T-cell (primary cell): ENCODE measurements at regions not wholly inside any gene's neighbourhood (a gene's known extent, or its start where the extent isn't known, plus 50 kb on each side); places are given as distances from the start of the nearest gene placed in this dataset.

Source experiments
- ATAC-seq, 4 experiments: fragments of 200-7000 bp in 3 of 4; fragments of 150-1000 bp in 1 of 4; cut with Tn5 transposase; replicated peaks in 1 of 4; 1 replicate in 3 of 4; 2 replicates in 1 of 4; pipeline ENCODE4 v1.10.0; 2021; ENCODE audit warnings: moderate library complexity in 3 of 4, mild to moderate bottlenecking in 2 of 4, moderate number of reproducible peaks in 1 of 4
- CTCF ChIA-PET, 2 donors: fragments of 300-600 bp; sonication (Branson Sonifier 250); formaldehyde crosslinking; loops; one replicate each; lab custom pipeline; 2022; ENCODE audit warnings: antibody characterized with exemption in 2 of 2; lab: Charles Lee
- POLR2A ChIA-PET, 2 donors: fragments of 300-600 bp; sonication (Branson Sonifier 250); formaldehyde crosslinking; loops; one replicate each; lab custom pipeline; 2022; ENCODE audit warnings: antibody characterized with exemption in 2 of 2; lab: Charles Lee
- DNase-seq, 35 experiments: peaks; one replicate each; pipeline versions ENCODE4 v3.0.0 to v3.0.0-alpha.2; 2013 to 2023
- H3K27ac ChIP-seq: one replicate; pipeline ENCODE4 v1.5.1; 2013; ENCODE audit warnings: low read length
- H3K27me3 ChIP-seq, 2 experiments: replicated peaks in 1 of 2; 1 replicate in 1 of 2; 2 replicates in 1 of 2; pipeline versions ENCODE4 v1.6.1 to v1.7.0; 2013; ENCODE audit warnings: low read length in 1 of 2, mixed read lengths in 1 of 2; ENCODE audit not compliant: control insufficient read depth in 2 of 2, insufficient read depth in 2 of 2; ENCODE audit errors: extremely low read depth in 1 of 2
- H3K36me3 ChIP-seq, 2 donors: 1 replicate in 1 of 2; 2 replicates in 1 of 2; pipeline versions ENCODE4 v1.6.1 to v1.7.0; 2013; ENCODE audit warnings: low read length in 1 of 2; ENCODE audit not compliant: control insufficient read depth in 2 of 2, insufficient read depth in 1 of 2; ENCODE audit errors: extremely low read depth in 1 of 2
- H3K4me1 ChIP-seq, 2 experiments: 1 replicate in 1 of 2; 2 replicates in 1 of 2; pipeline versions ENCODE4 v1.6.1 to v1.7.0; 2013; ENCODE audit warnings: low read length in 2 of 2, mixed read lengths in 1 of 2; ENCODE audit not compliant: insufficient read depth in 2 of 2, control insufficient read depth in 1 of 2; ENCODE audit errors: extremely low read depth in 1 of 2
- H3K4me3 ChIP-seq, 2 donors: 1 replicate in 1 of 2; 2 replicates in 1 of 2; pipeline versions ENCODE4 v1.5.1 to v1.7.0; 2013; ENCODE audit warnings: mild to moderate bottlenecking in 2 of 2, low read length in 1 of 2, moderate library complexity in 1 of 2; ENCODE audit not compliant: control insufficient read depth in 1 of 2; ENCODE audit errors: extremely low read depth in 1 of 2
- H3K9me3 ChIP-seq: 2 replicates; pipeline ENCODE4 v1.7.0; 2013
- H3K27ac Mint-ChIP-seq, 2 donors: one replicate each; pipeline ENCODE4 v1.8.0; 2020 to 2021; ENCODE audit warnings: mild to moderate bottlenecking in 2 of 2, mixed read lengths in 2 of 2
- H3K27me3 Mint-ChIP-seq, 2 donors: one replicate each; pipeline ENCODE4 v1.8.0; 2021 to 2022; ENCODE audit warnings: mixed read lengths in 2 of 2
- H3K36me3 Mint-ChIP-seq: one replicate; pipeline ENCODE4 v1.8.0; 2021; ENCODE audit warnings: mixed read lengths
- H3K4me1 Mint-ChIP-seq, 3 donors: one replicate each; pipeline ENCODE4 v1.8.0; 2020 to 2022; ENCODE audit warnings: mixed read lengths in 3 of 3, mild to moderate bottlenecking in 1 of 3
- H3K4me3 Mint-ChIP-seq, 3 donors: one replicate each; pipeline ENCODE4 v1.8.0; 2020 to 2022; ENCODE audit warnings: mild to moderate bottlenecking in 3 of 3, mixed read lengths in 3 of 3, moderate library complexity in 3 of 3
- H3K9me3 Mint-ChIP-seq, 3 donors: one replicate each; pipeline ENCODE4 v1.8.0; 2020 to 2022; ENCODE audit warnings: mixed read lengths in 3 of 3
- WGBS: methylation state at CpG from one replicate; pipeline ENCODE4 v1.1.5; 2013; ENCODE audit warnings: missing lambda C conversion rate; ENCODE audit not compliant: insufficient coverage; 5-methylcytosine and 5-hydroxymethylcytosine counted together

GRCh38 chr12:84305144-84305543 lies 607.5 kb downstream of the SLC6A15 start:
- Histone ChIP-seq H3K27me3 (no peaks in the 10 kb centered on the region), H3K4me1 (no peaks in the 10 kb centered on the region), H3K36me3 (no peaks in the 10 kb centered on the region), H3K9me3 (peaks cover 3% of the 10 kb centered on the region), H3K27ac (no peak overlapping the region), H3K4me3 (no peak overlapping the region)
- H3K4me1 Mint-ChIP-seq, result no peaks in the 10 kb centered on the region
- no peak for DNase-seq
- H3K4me3 Mint-ChIP-seq, result no peak overlapping the region
- no peaks in the 10 kb centered on the region for H3K27me3 Mint-ChIP-seq
- ChIA-PET CTCF (no interaction called here), POLR2A (no interaction called here)
- no peak for ATAC-seq
- WGBS, result 50% methylated on average over 2 of the region's 3 CpGs
- no peak overlapping the region for H3K27ac Mint-ChIP-seq
- no peaks in the 10 kb centered on the region for H3K36me3 Mint-ChIP-seq
- peaks cover 0 to 24% (median 7%) of the 10 kb centered on the region in 3 donors for H3K9me3 Mint-ChIP-seq

GRCh38 chr12:84294246-84294645 lies 618.4 kb downstream of the SLC6A15 start:
- Mint-ChIP-seq H3K4me1 (no peaks in the 10 kb centered on the region), H3K9me3 (peaks cover 6 to 8% (median 7%) of the 10 kb centered on the region in 3 donors), H3K27ac (no peak overlapping the region), H3K27me3 (no peaks in the 10 kb centered on the region), H3K4me3 (no peak overlapping the region), H3K36me3 (no peaks in the 10 kb centered on the region)
- no peak for DNase-seq
- 60% methylated on average over 1 of the region's 2 CpGs for WGBS
- Histone ChIP-seq H3K36me3 (no peaks in the 10 kb centered on the region), H3K9me3 (no peaks in the 10 kb centered on the region), H3K27ac (no peak overlapping the region), H3K4me1 (no peaks in the 10 kb centered on the region), H3K27me3 (no peaks in the 10 kb centered on the region), H3K4me3 (no peak overlapping the region)
- POLR2A ChIA-PET, result no interaction called here
- ATAC-seq, result no peak
- CTCF ChIA-PET, result no interaction called here

- peaks cover 0 to 3% (median 0%) of the 10 kb centered on the region in 3 donors for H3K9me3 Mint-ChIP-seq
- no peak overlapping the region for H3K4me3 ChIP-seq
- ATAC-seq, result no peak
- no peaks in the 10 kb centered on the region for H3K27me3 Mint-ChIP-seq
- no peak overlapping the region for H3K4me3 Mint-ChIP-seq
- no peaks in the 10 kb centered on the region for H3K27me3 ChIP-seq
- H3K36me3 Mint-ChIP-seq, result no peaks in the 10 kb centered on the region
- H3K27ac ChIP-seq, result no peak overlapping the region
- no peak overlapping the region for H3K27ac Mint-ChIP-seq
- POLR2A ChIA-PET, result no interaction called here
- no peaks in the 10 kb centered on the region for H3K36me3 ChIP-seq
- no peaks in the 10 kb centered on the region for H3K4me1 ChIP-seq
- DNase-seq, result no peak
- CTCF ChIA-PET, result no interaction called here
- H3K9me3 ChIP-seq, result no peaks in the 10 kb centered on the region
- H3K4me1 Mint-ChIP-seq, result no peaks in the 10 kb centered on the region
These were observed 622.4 kb downstream of the SLC6A15 start for GRCh38 chr12:84290168-84290567.

GRCh38 chr12:84277986-84278385 lies 634.6 kb downstream of the SLC6A15 start:
- DNase-seq (no peak), ATAC-seq (no peak)
- no CpG with 5 or more reads among the region's 2 CpGs for WGBS
- Mint-ChIP-seq H3K27me3 (no peaks in the 10 kb centered on the region), H3K36me3 (no peaks in the 10 kb centered on the region), H3K4me1 (no peaks in the 10 kb centered on the region), H3K27ac (no peak overlapping the region), H3K9me3 (peaks cover 0 to 13% (median 4%) of the 10 kb centered on the region in 3 donors), H3K4me3 (no peak overlapping the region)
- ChIA-PET CTCF (no interaction called here), POLR2A (no interaction called here)
- Histone ChIP-seq H3K4me1 (no peaks in the 10 kb centered on the region), H3K36me3 (no peaks in the 10 kb centered on the region), H3K27me3 (no peaks in the 10 kb centered on the region), H3K27ac (no peak overlapping the region), H3K9me3 (no peaks in the 10 kb centered on the region), H3K4me3 (no peak overlapping the region)

- H3K4me1 Mint-ChIP-seq, result no peaks in the 10 kb centered on the region
- H3K9me3 Mint-ChIP-seq, result peaks cover 2 to 13% (median 4%) of the 10 kb centered on the region in 3 donors
- DNase-seq (no peak), ATAC-seq (no peak)
- Histone ChIP-seq H3K4me3 (no peak overlapping the region), H3K27ac (no peak overlapping the region), H3K27me3 (no peaks in the 10 kb centered on the region), H3K36me3 (no peaks in the 10 kb centered on the region), H3K4me1 (no peaks in the 10 kb centered on the region), H3K9me3 (no peaks in the 10 kb centered on the region)
- CTCF ChIA-PET, result no interaction called here
- no peaks in the 10 kb centered on the region for H3K36me3 Mint-ChIP-seq
- no peaks in the 10 kb centered on the region for H3K27me3 Mint-ChIP-seq
- no CpG with 5 or more reads among the region's 2 CpGs for WGBS
- POLR2A ChIA-PET, result no interaction called here
- no peak overlapping the region for H3K27ac Mint-ChIP-seq
- H3K4me3 Mint-ChIP-seq, result no peak overlapping the region
These were observed 636.4 kb downstream of the SLC6A15 start for GRCh38 chr12:84276215-84276614.

GRCh38 chr12:84272324-84272723 lies 640.3 kb downstream of the SLC6A15 start:
- Histone ChIP-seq H3K9me3 (no peaks in the 10 kb centered on the region), H3K4me3 (no peak overlapping the region), H3K27ac (no peak overlapping the region), H3K27me3 (no peaks in the 10 kb centered on the region), H3K4me1 (no peaks in the 10 kb centered on the region), H3K36me3 (no peaks in the 10 kb centered on the region)
- WGBS, result no CpG with 5 or more reads among the region's 3 CpGs
- H3K4me3 Mint-ChIP-seq, result no peak overlapping the region
- CTCF ChIA-PET, result no interaction called here
- H3K36me3 Mint-ChIP-seq, result no peaks in the 10 kb centered on the region
- DNase-seq (no peak), ATAC-seq (no peak)
- H3K27ac Mint-ChIP-seq, result no peak overlapping the region
- peaks cover 3 to 6% (median 4%) of the 10 kb centered on the region in 3 donors for H3K9me3 Mint-ChIP-seq
- H3K4me1 Mint-ChIP-seq, result no peaks in the 10 kb centered on the region
- H3K27me3 Mint-ChIP-seq, result no peaks in the 10 kb centered on the region
- POLR2A ChIA-PET, result no interaction called here

GRCh38 chr12:84270470-84271140 lies 642.0 kb downstream of the SLC6A15 start:
- no peaks in the 10 kb centered on the region for H3K27me3 ChIP-seq
- POLR2A ChIA-PET, result no interaction called here
- CTCF ChIA-PET, result no interaction called here
- no peak for ATAC-seq
- H3K36me3 Mint-ChIP-seq, result no peaks in the 10 kb centered on the region
- H3K4me3 Mint-ChIP-seq, result no peak overlapping the region
- DNase-seq, result no peak
- no peaks in the 10 kb centered on the region for H3K27me3 Mint-ChIP-seq
- no peaks in the 10 kb centered on the region for H3K4me1 Mint-ChIP-seq
- H3K27ac ChIP-seq, result no peak overlapping the region
- H3K4me1 ChIP-seq, result no peaks in the 10 kb centered on the region
- 58% methylated on average over 2 of the region's 8 CpGs for WGBS
- no peak overlapping the region for H3K4me3 ChIP-seq
- no peaks in the 10 kb centered on the region for H3K36me3 ChIP-seq
- H3K9me3 ChIP-seq, result no peaks in the 10 kb centered on the region
- H3K9me3 Mint-ChIP-seq, result peaks cover 3 to 5% (median 4%) of the 10 kb centered on the region in 3 donors
- H3K27ac Mint-ChIP-seq, result no peak overlapping the region
